OCI-LY7 (cell line): ENCODE measurements at regions not wholly inside any gene's neighbourhood (a gene's known extent, or its start where the extent isn't known, plus 50 kb on each side); places are given as distances from the start of the nearest gene placed in this dataset.

Experiments used
- CTCF ChIP-seq: fragments of 200-600 bp; sonication (generic); conservative IDR thresholded peaks from 2 replicates; pipeline ENCODE4 v1.5.1; 2014; ENCODE audit warnings: mild to moderate bottlenecking, antibody characterized with exemption, low read length, moderate library complexity, mixed read lengths
- EZH2phosphoT487 ChIP-seq: fragments of 200-600 bp; sonication (generic); IDR thresholded peaks from 2 replicates; pipeline ENCODE4 v1.6.1; 2018; ENCODE audit warnings: low read depth, borderline replicate concordance, mild to moderate bottlenecking, mixed run types, antibody characterized with exemption, low read length, moderate library complexity, mixed read lengths

DNA sequence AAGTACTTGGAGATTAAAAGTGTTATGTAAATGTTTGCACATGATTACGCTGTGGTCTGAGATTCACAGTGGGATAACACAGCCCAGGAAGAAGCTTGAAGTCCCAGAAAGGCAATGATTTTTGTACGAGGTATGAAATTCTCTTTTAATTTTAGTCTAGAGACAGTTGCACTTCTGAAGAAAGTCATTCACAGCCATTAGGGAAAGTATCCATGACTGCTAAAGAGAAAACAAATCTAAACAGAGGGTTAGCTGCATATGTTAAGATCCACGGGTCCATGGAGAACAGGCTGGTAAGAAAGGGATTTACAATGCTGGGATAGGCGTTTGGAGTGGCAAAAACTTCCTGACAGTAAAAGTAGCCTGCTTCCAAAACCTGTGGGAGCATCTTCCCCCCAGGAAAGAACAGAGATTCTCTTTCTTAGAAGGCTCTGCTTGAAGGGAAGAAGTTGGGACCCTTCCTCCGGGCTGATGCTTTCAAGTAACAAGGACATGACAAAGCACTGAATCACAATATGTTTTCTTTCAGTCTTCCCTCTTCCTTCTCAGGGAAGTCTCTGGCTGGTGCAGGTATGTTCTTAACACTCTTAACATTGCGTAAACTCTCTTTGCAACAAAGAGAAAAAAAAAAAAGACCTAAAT is 220.8 kb upstream of the CELF2 start:
- TF ChIP-seq CTCF (no peak), EZH2phosphoT487 (no peak)
